ENCODE measurements at regions not wholly inside any gene's neighbourhood (a gene's known extent, or its start where the extent isn't known, plus 50 kb on each side); places are given as distances from the start of the nearest gene placed in this dataset.

- Histone ChIP-seq H3K36me3 (ENCODE audit: control insufficient read depth, insufficient read depth, low read length) (no peaks in the 10 kb centered on the region), H3K27me3 (replicated peaks; ENCODE audit: control insufficient read depth, insufficient read depth, low read length) (no peaks in the 10 kb centered on the region; the same call in 1 of the 2 replicates), H3K4me3 (replicated peaks; ENCODE audit: low read depth, low read length) (no peak overlapping the region)
- no peak for DNase-seq (ENCODE audit: extremely low read depth, insufficient read length)
- TF ChIP-seq CTCF (IDR thresholded peaks at IDR 0.05; ENCODE audit: insufficient read depth, low read length, poor library complexity, severe bottlenecking), result no peak
These were observed 438.8 kb downstream of the HTR7 start for GRCh38 chr10:90418869-90419652.

- no peak overlapping the region for H3K4me3 ChIP-seq (replicated peaks; ENCODE audit: low read depth, low read length)
- DNase-seq (ENCODE audit: extremely low read depth, insufficient read length), result peak; percentile 9
- no peak for TF ChIP-seq CTCF (IDR thresholded peaks at IDR 0.05; ENCODE audit: insufficient read depth, low read length, poor library complexity, severe bottlenecking)
These were observed 437.1 kb downstream of the HTR7 start for GRCh38 chr10:90420637-90421318.

GRCh38 chr10:90421874-90422273 lies 436.0 kb downstream of the HTR7 start:
- H3K36me3 ChIP-seq (ENCODE audit: control insufficient read depth, insufficient read depth, low read length), result no peaks in the 10 kb centered on the region
- H3K4me3 ChIP-seq (replicated peaks; ENCODE audit: low read depth, low read length), result no peak overlapping the region
- no peak for TF ChIP-seq CTCF (IDR thresholded peaks at IDR 0.05; ENCODE audit: insufficient read depth, low read length, poor library complexity, severe bottlenecking)
- DNase-seq (ENCODE audit: extremely low read depth, insufficient read length), result no peak
- H3K27me3 ChIP-seq (replicated peaks; ENCODE audit: control insufficient read depth, insufficient read depth, low read length), result no peaks in the 10 kb centered on the region

More at GRCh38 chr10:90420637-90421318, 437.1 kb downstream of the HTR7 start:
- no peaks in the 10 kb centered on the region for H3K36me3 ChIP-seq (ENCODE audit: control insufficient read depth, insufficient read depth, low read length)
- no peaks in the 10 kb centered on the region for H3K27me3 ChIP-seq (replicated peaks; ENCODE audit: control insufficient read depth, insufficient read depth, low read length)

GRCh38 chr10:90424730-90425129 lies 433.1 kb downstream of the HTR7 start:
- H3K27me3 ChIP-seq (replicated peaks; ENCODE audit: control insufficient read depth, insufficient read depth, low read length), result no peaks in the 10 kb centered on the region
- H3K36me3 ChIP-seq (ENCODE audit: control insufficient read depth, insufficient read depth, low read length), result no peaks in the 10 kb centered on the region
- H3K4me3 ChIP-seq (replicated peaks; ENCODE audit: low read depth, low read length), result no peak overlapping the region
- no peak for TF ChIP-seq CTCF (IDR thresholded peaks at IDR 0.05; ENCODE audit: insufficient read depth, low read length, poor library complexity, severe bottlenecking)
- no peak for DNase-seq (ENCODE audit: extremely low read depth, insufficient read length)

- Histone ChIP-seq H3K4me3 (replicated peaks; ENCODE audit: low read depth, low read length) (no peak overlapping the region), H3K36me3 (ENCODE audit: control insufficient read depth, insufficient read depth, low read length) (no peaks in the 10 kb centered on the region), H3K27me3 (replicated peaks; ENCODE audit: control insufficient read depth, insufficient read depth, low read length) (no peaks in the 10 kb centered on the region)
- no peak for TF ChIP-seq CTCF (IDR thresholded peaks at IDR 0.05; ENCODE audit: insufficient read depth, low read length, poor library complexity, severe bottlenecking)
- no peak for DNase-seq (ENCODE audit: extremely low read depth, insufficient read length)
These were observed 427.7 kb downstream of the HTR7 start for GRCh38 chr10:90430186-90430585.
